ENCODE measurements at regions not wholly inside any gene's neighbourhood (a gene's known extent, or its start where the extent isn't known, plus 50 kb on each side); places are given as distances from the start of the nearest gene placed in this dataset.

DNA sequence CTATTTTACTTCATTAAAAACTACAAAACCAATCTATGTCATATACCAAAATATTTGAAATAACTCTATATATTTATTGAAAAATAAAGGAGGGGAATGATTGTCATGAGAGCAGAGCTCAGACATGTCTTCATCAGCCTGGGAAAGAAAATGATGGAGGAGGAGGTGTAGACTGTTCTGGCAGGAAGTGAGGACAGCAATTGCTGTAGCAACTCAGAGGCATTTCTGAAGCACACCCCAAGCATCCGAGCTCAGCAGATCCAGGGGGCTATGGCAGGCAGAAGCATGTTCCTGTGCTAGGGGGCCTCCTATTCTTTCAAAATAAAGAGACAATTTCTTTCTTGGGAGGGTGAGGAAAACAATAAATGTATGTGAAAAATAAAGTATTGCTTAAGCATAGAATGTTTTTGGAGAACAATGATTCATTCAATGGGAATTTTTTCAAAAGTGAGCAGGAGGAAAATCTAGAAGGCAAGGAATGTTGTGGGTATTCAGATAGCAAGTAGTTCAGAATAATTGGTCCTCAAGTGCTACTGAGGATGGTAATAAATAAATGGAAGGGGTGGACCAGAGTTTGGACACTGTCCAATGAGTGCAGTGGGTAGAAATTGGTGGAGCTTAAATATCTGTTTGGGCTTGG lies 383.4 kb downstream of the CDH11 start:
- ATAC-seq (ENCODE audit: low FRiP score) (no peak), DNase-seq (ENCODE audit: low spot score) (no peak)
- TF ChIP-seq, protein P1, sequence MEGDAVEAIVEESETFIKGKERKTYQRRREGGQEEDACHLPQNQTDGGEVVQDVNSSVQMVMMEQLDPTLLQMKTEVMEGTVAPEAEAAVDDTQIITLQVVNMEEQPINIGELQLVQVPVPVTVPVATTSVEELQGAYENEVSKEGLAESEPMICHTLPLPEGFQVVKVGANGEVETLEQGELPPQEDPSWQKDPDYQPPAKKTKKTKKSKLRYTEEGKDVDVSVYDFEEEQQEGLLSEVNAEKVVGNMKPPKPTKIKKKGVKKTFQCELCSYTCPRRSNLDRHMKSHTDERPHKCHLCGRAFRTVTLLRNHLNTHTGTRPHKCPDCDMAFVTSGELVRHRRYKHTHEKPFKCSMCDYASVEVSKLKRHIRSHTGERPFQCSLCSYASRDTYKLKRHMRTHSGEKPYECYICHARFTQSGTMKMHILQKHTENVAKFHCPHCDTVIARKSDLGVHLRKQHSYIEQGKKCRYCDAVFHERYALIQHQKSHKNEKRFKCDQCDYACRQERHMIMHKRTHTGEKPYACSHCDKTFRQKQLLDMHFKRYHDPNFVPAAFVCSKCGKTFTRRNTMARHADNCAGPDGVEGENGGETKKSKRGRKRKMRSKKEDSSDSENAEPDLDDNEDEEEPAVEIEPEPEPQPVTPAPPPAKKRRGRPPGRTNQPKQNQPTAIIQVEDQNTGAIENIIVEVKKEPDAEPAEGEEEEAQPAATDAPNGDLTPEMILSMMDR (IDR thresholded peaks at IDR 0.05) = no peak

GRCh38 chr16:64736857-64737256 lies 385.0 kb downstream of the CDH11 start:
- DNase-seq (ENCODE audit: low spot score) = no peak
- no peak for ATAC-seq (ENCODE audit: low FRiP score)

GRCh38 chr16:64731891-64732290 lies 390.0 kb downstream of the CDH11 start:
- DNase-seq (ENCODE audit: low spot score) (no peak), ATAC-seq (ENCODE audit: low FRiP score) (no peak)
- TF ChIP-seq, protein P1 (IDR thresholded peaks at IDR 0.05) = no peak

More at GRCh38 chr16:64736857-64737256, 385.0 kb downstream of the CDH11 start:
- TF ChIP-seq, protein P1 (IDR thresholded peaks at IDR 0.05) = no peak

DNA sequence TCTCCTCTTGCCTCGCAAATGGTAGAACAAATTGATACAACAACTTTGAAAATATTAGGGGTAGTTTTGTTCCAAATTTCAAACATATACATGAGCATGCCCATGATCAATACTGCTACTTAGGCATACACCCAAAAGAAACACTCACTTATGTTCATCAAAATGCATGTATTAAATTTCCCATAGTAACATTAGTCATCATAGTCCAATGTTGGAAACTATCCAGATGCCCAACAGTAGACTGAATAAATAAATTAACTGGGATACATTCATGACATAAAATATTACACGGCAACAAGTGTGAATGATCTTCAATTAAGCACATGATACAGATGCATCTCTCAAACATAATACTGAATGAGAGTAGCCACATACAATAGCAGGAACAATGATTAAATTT lies 391.6 kb downstream of the CDH11 start:
- no peak for DNase-seq (ENCODE audit: low spot score)
- ATAC-seq (ENCODE audit: low FRiP score) = no peak
- TF ChIP-seq, protein P1 (IDR thresholded peaks at IDR 0.05) = no peak

DNA sequence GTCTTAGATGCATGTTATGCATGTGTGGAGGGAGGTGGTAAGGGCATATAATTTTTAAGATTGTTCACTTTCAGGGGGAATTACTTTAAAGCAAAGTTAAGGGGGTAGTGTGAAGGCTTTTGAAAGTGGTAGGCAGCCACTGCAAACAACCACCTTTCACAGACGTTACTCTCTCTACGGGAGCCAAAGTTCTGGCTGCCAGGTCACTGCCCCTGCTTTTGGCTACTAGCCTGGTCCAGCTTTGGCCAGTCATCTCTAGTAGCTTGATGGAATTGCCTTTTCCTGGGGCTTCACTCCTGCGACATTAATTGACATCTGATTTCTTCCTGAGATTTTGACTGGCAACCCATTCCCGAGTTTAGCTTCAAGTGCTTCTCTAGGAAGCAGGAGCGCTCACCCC lies 397.5 kb downstream of the CDH11 start:
- TF ChIP-seq, protein P1 (IDR thresholded peaks at IDR 0.05) = no peak
- DNase-seq (ENCODE audit: low spot score) (no peak), ATAC-seq (ENCODE audit: low FRiP score) (no peak)

DNA sequence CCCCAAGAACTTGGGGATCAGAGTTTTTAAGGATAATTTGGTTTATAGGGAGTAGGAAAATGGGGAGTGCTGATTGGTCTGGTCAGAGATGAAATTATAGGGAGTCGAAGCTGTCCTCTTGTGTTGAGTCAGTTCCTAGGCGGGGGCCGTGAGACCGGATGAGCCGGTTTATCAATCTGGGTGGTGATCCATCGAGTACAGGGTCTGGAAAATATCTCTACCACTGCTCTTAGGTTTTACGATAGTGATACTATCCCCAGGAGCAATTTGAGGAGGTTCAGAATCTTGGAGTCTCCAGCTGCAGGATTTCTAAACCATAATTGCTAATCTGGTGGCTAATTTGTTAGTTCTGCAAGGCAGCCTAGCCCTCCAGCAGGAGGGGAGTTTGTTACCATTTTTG lies 403.4 kb downstream of the CDH11 start:
- TF ChIP-seq, protein P1 (IDR thresholded peaks at IDR 0.05) = no peak
- no peak for ATAC-seq (ENCODE audit: low FRiP score)

GRCh38 chr16:64717871-64718270 lies 404.0 kb downstream of the CDH11 start:
- DNase-seq (ENCODE audit: low spot score) (no peak), ATAC-seq (ENCODE audit: low FRiP score) (no peak)
- TF ChIP-seq, protein P1 (IDR thresholded peaks at IDR 0.05) = no peak

More for the DNA sequence above, 403.4 kb downstream of the CDH11 start:
- no peak for DNase-seq (ENCODE audit: low spot score)

Data from omental fat pad (tissue), 3 donors.